HG02840 (cell line): ENCODE measurements at regions not wholly inside any gene's neighbourhood (a gene's known extent, or its start where the extent isn't known, plus 50 kb on each side); places are given as distances from the start of the nearest gene placed in this dataset.

Experiments
- ATAC-seq: cut with Tn5 transposase; IDR thresholded peaks from one replicate; pipeline ENCODE4 v1.9.1; 2021; ENCODE audit warnings: mild to moderate bottlenecking, moderate library complexity, moderate number of reproducible peaks; ENCODE audit not compliant: unreplicated experiment, low FRiP score

- ATAC-seq = no peak
Observed at GRCh38 chr15:62753518-62754221, 288.9 kb upstream of the TPM1 start.

- no peak for ATAC-seq
Observed at GRCh38 chr15:62756326-62756994, 286.1 kb upstream of the TPM1 start.

GRCh38 chr15:62756995-62757360 is 285.6 kb upstream of the TPM1 start:
- no peak for ATAC-seq

- no peak for ATAC-seq
Observed at GRCh38 chr15:62757535-62757934, 285.0 kb upstream of the TPM1 start.

- no peak for ATAC-seq
Observed at GRCh38 chr15:62758126-62758951, 284.2 kb upstream of the TPM1 start.

- no peak for ATAC-seq
Observed at GRCh38 chr15:62758952-62759349, 283.6 kb upstream of the TPM1 start.

GRCh38 chr15:62760538-62760937 is 282.0 kb upstream of the TPM1 start:
- no peak for ATAC-seq

- no peak for ATAC-seq
Observed at GRCh38 chr15:62765916-62766315, 276.6 kb upstream of the TPM1 start.

- no peak for ATAC-seq
Observed at GRCh38 chr15:62766599-62766998, 275.9 kb upstream of the TPM1 start.

GRCh38 chr15:62769604-62770003 is 272.9 kb upstream of the TPM1 start:
- no peak for ATAC-seq

- ATAC-seq = no peak
Observed at GRCh38 chr15:62770111-62770660, 272.4 kb upstream of the TPM1 start.

GRCh38 chr15:62770752-62771151 is 271.8 kb upstream of the TPM1 start:
- ATAC-seq = no peak

- ATAC-seq = no peak
Observed at GRCh38 chr15:62771234-62771633, 271.3 kb upstream of the TPM1 start.

GRCh38 chr15:62773369-62774165 is 269.0 kb upstream of the TPM1 start:
- ATAC-seq = no peak

- no peak for ATAC-seq
Observed at GRCh38 chr15:62775932-62776331, 266.6 kb upstream of the TPM1 start.

- ATAC-seq = no peak
Observed at GRCh38 chr15:62777671-62778070, 264.9 kb upstream of the TPM1 start.

- ATAC-seq = no peak
Observed at GRCh38 chr15:62779036-62779770, 263.3 kb upstream of the TPM1 start.

GRCh38 chr15:62779899-62780298 is 262.6 kb upstream of the TPM1 start:
- no peak for ATAC-seq

- no peak for ATAC-seq
Observed at GRCh38 chr15:62781081-62781497, 261.5 kb upstream of the TPM1 start.
